Activated B cell treated with CpG ODN at 0.5 μM for 24 hours (primary cell): ENCODE measurements at regions not wholly inside any gene's neighbourhood (a gene's known extent, or its start where the extent isn't known, plus 50 kb on each side); places are given as distances from the start of the nearest gene placed in this dataset.

Experiments used
- ATAC-seq: fragments of 200-7000 bp; cut with Tn5 transposase; one replicate; pipeline ENCODE4 v1.10.0; 2021; ENCODE audit warnings: low read depth, mild to moderate bottlenecking, moderate library complexity
- CTCF ChIA-PET: fragments of 350-600 bp; sonication (Branson Sonifier 250); formaldehyde crosslinking; loops from one replicate; lab custom pipeline; 2021; ENCODE audit warnings: antibody characterized with exemption; lab: Charles Lee
- POLR2A ChIA-PET: fragments of 350-600 bp; sonication (Branson Sonifier 250); formaldehyde crosslinking; loops from one replicate; lab custom pipeline; 2021; ENCODE audit warnings: antibody characterized with exemption; lab: Charles Lee
- DNase-seq: peaks from one replicate; pipeline ENCODE4 v3.0.0; 2022
- H3K27ac Mint-ChIP-seq: one replicate; pipeline ENCODE4 v1.8.0; 2020; ENCODE audit warnings: mixed read lengths
- H3K27me3 Mint-ChIP-seq: one replicate; pipeline ENCODE4 v1.8.0; 2021; ENCODE audit warnings: mixed read lengths
- H3K36me3 Mint-ChIP-seq: one replicate; pipeline ENCODE4 v1.8.0; 2021; ENCODE audit warnings: low read depth, mixed read lengths
- H3K4me1 Mint-ChIP-seq: one replicate; pipeline ENCODE4 v1.8.0; 2021; ENCODE audit warnings: mixed read lengths
- H3K4me3 Mint-ChIP-seq: one replicate; pipeline ENCODE4 v1.8.0; 2020; ENCODE audit warnings: mild to moderate bottlenecking, mixed read lengths
- H3K9me3 Mint-ChIP-seq: one replicate; pipeline ENCODE4 v1.8.0; 2020; ENCODE audit warnings: mixed read lengths
- intact Hi-C: fragments of 100-400 bp; cut with micrococcal nuclease; formaldehyde crosslinking; loops from one replicate; pipeline ENCODE4 v1.15.1; 2024
- TF ChIP-seq, protein P1 (sequence below): fragments of 200-600 bp; IDR thresholded peaks from one replicate; pipeline ENCODE4 v1.8.0; 2022; ENCODE audit warnings: antibody characterized with exemption, mild to moderate bottlenecking

DNA sequence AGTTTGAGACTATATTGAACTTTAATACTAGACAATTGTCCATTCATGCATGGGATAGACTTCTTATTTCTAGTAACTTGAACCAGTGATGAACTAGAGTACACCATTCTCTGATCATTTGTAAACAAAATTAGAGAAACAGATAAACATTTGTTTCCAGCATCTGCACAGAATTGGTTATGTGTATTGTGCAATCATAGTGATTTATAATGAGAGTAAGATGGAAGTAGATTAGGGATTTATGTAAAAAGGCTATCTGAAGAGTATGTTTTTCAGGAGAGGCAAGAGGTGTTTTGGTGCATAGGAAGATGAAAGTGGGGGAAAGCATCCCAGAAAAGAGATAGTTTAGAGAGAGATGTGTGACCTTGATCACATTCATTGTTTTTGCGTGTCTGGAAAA, 695.0 kb downstream of the SQOR start:
- intact Hi-C loops = no loop called here
- CTCF ChIA-PET = no interaction called here
- TF ChIP-seq, protein P1, sequence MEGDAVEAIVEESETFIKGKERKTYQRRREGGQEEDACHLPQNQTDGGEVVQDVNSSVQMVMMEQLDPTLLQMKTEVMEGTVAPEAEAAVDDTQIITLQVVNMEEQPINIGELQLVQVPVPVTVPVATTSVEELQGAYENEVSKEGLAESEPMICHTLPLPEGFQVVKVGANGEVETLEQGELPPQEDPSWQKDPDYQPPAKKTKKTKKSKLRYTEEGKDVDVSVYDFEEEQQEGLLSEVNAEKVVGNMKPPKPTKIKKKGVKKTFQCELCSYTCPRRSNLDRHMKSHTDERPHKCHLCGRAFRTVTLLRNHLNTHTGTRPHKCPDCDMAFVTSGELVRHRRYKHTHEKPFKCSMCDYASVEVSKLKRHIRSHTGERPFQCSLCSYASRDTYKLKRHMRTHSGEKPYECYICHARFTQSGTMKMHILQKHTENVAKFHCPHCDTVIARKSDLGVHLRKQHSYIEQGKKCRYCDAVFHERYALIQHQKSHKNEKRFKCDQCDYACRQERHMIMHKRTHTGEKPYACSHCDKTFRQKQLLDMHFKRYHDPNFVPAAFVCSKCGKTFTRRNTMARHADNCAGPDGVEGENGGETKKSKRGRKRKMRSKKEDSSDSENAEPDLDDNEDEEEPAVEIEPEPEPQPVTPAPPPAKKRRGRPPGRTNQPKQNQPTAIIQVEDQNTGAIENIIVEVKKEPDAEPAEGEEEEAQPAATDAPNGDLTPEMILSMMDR = no peak
- ATAC-seq = no peak
- Mint-ChIP-seq H3K27ac (no peak overlapping the region), H3K4me3 (no peak overlapping the region), H3K27me3 (no peaks in the 10 kb centered on the region), H3K4me1 (no peaks in the 10 kb centered on the region), H3K36me3 (no peaks in the 10 kb centered on the region), H3K9me3 (no peaks in the 10 kb centered on the region)
- no peak for DNase-seq
- POLR2A ChIA-PET = no interaction called here

GRCh38 chr15:46331546-46331945, 696.7 kb downstream of the SQOR start:
- intact Hi-C loops = no loop called here
- DNase-seq (no peak), ATAC-seq (no peak)
- Mint-ChIP-seq H3K4me1 (no peaks in the 10 kb centered on the region), H3K27me3 (no peaks in the 10 kb centered on the region), H3K27ac (no peak overlapping the region), H3K36me3 (no peaks in the 10 kb centered on the region), H3K4me3 (no peak overlapping the region), H3K9me3 (no peaks in the 10 kb centered on the region)
- ChIA-PET POLR2A (no interaction called here), CTCF (no interaction called here)
- TF ChIP-seq, protein P1 = no peak

DNA sequence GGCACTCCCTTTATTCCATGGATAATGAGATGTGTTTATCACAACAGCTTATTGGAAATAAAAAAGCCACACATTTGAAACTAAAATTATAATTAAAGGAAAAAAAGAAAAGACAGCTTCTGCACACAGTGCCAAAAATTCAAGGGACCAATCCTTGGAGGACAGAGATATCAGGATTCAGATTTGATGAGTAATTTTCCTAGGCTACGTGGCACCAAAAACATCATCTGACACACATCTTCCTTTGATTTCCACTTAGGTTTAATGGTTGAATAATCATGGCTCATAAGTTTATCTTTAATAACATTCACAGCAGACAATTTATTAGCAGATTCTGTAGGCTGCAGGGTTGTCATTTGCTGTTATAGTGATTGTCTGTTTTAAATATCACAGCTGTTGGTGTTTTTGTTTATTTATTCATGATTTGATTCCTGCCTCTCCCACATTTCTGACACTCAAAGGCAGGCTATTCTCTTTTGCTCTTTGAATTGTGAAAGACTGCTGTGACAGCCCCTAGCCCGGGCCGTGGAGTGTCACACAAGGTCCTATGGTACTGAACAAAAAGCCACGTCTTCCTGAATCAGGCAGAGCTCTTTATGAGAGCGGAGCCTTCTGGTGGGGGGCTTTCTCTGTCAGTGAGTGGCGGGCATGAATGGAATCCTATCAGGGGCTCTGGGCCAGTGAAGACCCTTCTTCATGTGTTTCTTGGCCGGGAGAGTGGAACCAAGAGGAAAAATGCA, 708.5 kb downstream of the SQOR start:
- H3K9me3 Mint-ChIP-seq = no peaks in the 10 kb centered on the region
- ChIA-PET CTCF (no interaction called here), POLR2A (no interaction called here)
- no peaks in the 10 kb centered on the region for H3K36me3 Mint-ChIP-seq
- ATAC-seq = no peak
- H3K27me3 Mint-ChIP-seq = no peaks in the 10 kb centered on the region
- TF ChIP-seq, protein P1 = no peak
- no peak overlapping the region for H3K27ac Mint-ChIP-seq
- H3K4me3 Mint-ChIP-seq = no peak overlapping the region
- intact Hi-C loops = no loop called here
- no peak for DNase-seq
- H3K4me1 Mint-ChIP-seq = no peaks in the 10 kb centered on the region

DNA sequence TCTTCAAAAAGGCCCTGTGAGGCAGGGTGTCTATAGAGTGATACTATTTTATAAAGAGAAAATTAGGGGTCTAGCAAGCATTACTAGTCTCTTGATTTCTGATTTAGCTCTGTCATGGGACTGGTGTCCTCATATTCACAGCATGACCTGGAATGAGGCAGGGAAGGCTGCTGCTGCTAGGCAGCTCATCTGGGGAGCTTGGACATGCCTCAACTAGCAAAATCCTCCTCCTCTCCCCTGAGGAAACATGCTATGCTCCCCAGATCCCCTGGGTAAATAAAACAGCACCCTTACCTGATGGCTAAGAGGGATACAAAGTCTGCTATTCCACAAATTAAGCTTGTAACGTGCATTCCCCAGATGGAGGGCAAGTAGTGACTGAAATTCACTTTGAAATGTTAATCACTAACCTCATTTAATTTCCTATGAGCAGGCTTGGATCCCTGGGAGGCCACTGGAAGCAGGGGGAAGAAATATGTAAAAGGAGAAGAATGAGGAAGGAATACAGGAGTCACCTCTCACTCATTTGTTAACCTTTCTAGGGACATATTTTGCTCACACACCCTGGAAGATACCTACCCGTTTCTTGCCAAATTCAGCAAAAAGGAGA, 709.4 kb downstream of the SQOR start:
- no peak overlapping the region for H3K4me3 Mint-ChIP-seq
- ChIA-PET POLR2A (no interaction called here), CTCF (no interaction called here)
- intact Hi-C loops = no loop called here
- ATAC-seq = no peak
- H3K9me3 Mint-ChIP-seq = no peaks in the 10 kb centered on the region
- H3K4me1 Mint-ChIP-seq = no peaks in the 10 kb centered on the region
- H3K27me3 Mint-ChIP-seq = no peaks in the 10 kb centered on the region
- no peaks in the 10 kb centered on the region for H3K36me3 Mint-ChIP-seq
- no peak overlapping the region for H3K27ac Mint-ChIP-seq
- no peak for DNase-seq
- TF ChIP-seq, protein P1 = no peak

GRCh38 chr15:46344915-46345314, 710.1 kb downstream of the SQOR start:
- no peaks in the 10 kb centered on the region for H3K9me3 Mint-ChIP-seq
- ATAC-seq (no peak), DNase-seq (no peak)
- H3K36me3 Mint-ChIP-seq = no peaks in the 10 kb centered on the region
- intact Hi-C loops = no loop called here
- no peaks in the 10 kb centered on the region for H3K27me3 Mint-ChIP-seq
- no peak overlapping the region for H3K27ac Mint-ChIP-seq
- no peaks in the 10 kb centered on the region for H3K4me1 Mint-ChIP-seq
- TF ChIP-seq, protein P1 = no peak
- ChIA-PET POLR2A (no interaction called here), CTCF (no interaction called here)
- no peak overlapping the region for H3K4me3 Mint-ChIP-seq
